CD14-positive monocyte (primary cell): ENCODE measurements at regions not wholly inside any gene's neighbourhood (a gene's known extent, or its start where the extent isn't known, plus 50 kb on each side); places are given as distances from the start of the nearest gene placed in this dataset.

ENCODE experiments used
- DNase-seq, 3 donors: peaks; one replicate each; pipeline ENCODE4 v3.0.0-alpha.2; 2011 to 2022
- H2AFZ ChIP-seq: 2 replicates; pipeline ENCODE4 v1.6.0; 2012; ENCODE audit warnings: mild to moderate bottlenecking, low read depth, low read length, inconsistent platforms; ENCODE audit not compliant: insufficient read depth, poor library complexity, severe bottlenecking
- H3K27ac ChIP-seq, 2 donors: 1 replicate in 1 of 2; 2 replicates in 1 of 2; pipeline ENCODE4 v1.5.1; 2012 to 2013; ENCODE audit warnings: low read length in 2 of 2, control low read depth in 1 of 2, inconsistent platforms in 1 of 2, low read depth in 1 of 2, mild to moderate bottlenecking in 1 of 2
- H3K27me3 ChIP-seq, 2 donors: one replicate each; pipeline versions ENCODE4 v1.6.0 to v1.6.1; 2011 to 2013; ENCODE audit warnings: low read length in 2 of 2; ENCODE audit not compliant: control insufficient read depth in 2 of 2, insufficient read depth in 2 of 2
- H3K36me3 ChIP-seq, 2 donors: replicated peaks in 1 of 2; 1 replicate in 1 of 2; 2 replicates in 1 of 2; pipeline versions ENCODE4 v1.5.1 to v1.6.1; 2012 to 2013; ENCODE audit warnings: low read length in 2 of 2, control low read depth in 1 of 2, inconsistent platforms in 1 of 2, mild to moderate bottlenecking in 1 of 2; ENCODE audit not compliant: insufficient read depth in 2 of 2, control insufficient read depth in 1 of 2
- H3K4me1 ChIP-seq, 2 donors: 1 replicate in 1 of 2; 2 replicates in 1 of 2; pipeline versions ENCODE4 v1.5.1 to v1.6.1; 2012 to 2013; ENCODE audit warnings: low read length in 2 of 2, control low read depth in 1 of 2, inconsistent platforms in 1 of 2, mild to moderate bottlenecking in 1 of 2, moderate library complexity in 1 of 2; ENCODE audit not compliant: insufficient read depth in 2 of 2, control insufficient read depth in 1 of 2
- H3K4me2 ChIP-seq: replicated peaks from 2 replicates; pipeline ENCODE3; 2012; ENCODE audit warnings: low read length, moderate library complexity, mild to moderate bottlenecking; ENCODE audit not compliant: poor library complexity, severe bottlenecking; ENCODE audit errors: extremely low read depth
- H3K4me3 ChIP-seq, 3 experiments: fragments of 200-600 bp in 1 of 3; sonication (generic) in 1 of 3; replicated peaks in 1 of 3; 1 replicate in 2 of 3; 2 replicates in 1 of 3; pipeline ENCODE4 v1.5.1; 2011 to 2013; ENCODE audit warnings: low read length in 3 of 3, mild to moderate bottlenecking in 3 of 3, control low read depth in 2 of 3, low read depth in 2 of 3, inconsistent platforms in 1 of 3, moderate library complexity in 1 of 3
- H3K79me2 ChIP-seq: 2 replicates; pipeline ENCODE4 v1.6.0; 2012; ENCODE audit warnings: mild to moderate bottlenecking, control low read depth, inconsistent platforms, low read length, moderate library complexity; ENCODE audit not compliant: insufficient read depth
- H3K9ac ChIP-seq: 2 replicates; pipeline ENCODE4 v1.6.0; 2017; ENCODE audit warnings: low read length, mild to moderate bottlenecking; ENCODE audit not compliant: insufficient read depth, poor library complexity, severe bottlenecking
- H3K9me3 ChIP-seq, 2 donors: replicated peaks in 1 of 2; 1 replicate in 1 of 2; 2 replicates in 1 of 2; pipeline versions ENCODE4 v1.5.1 to v1.6.1; 2012 to 2013; ENCODE audit warnings: low read length in 2 of 2, control low read depth in 1 of 2; ENCODE audit not compliant: control insufficient read depth in 1 of 2, insufficient read depth in 1 of 2
- H4K20me1 ChIP-seq: 2 replicates; pipeline ENCODE4 v1.6.0; 2012; ENCODE audit warnings: mild to moderate bottlenecking, low read length, control low read depth, moderate library complexity; ENCODE audit not compliant: insufficient read depth
- H3K27ac Mint-ChIP-seq, 7 donors: one replicate each; pipeline ENCODE4 v1.8.0; 2020; ENCODE audit warnings: mild to moderate bottlenecking in 7 of 7, mixed read lengths in 7 of 7, moderate library complexity in 6 of 7, inconsistent platforms in 2 of 7
- H3K27me3 Mint-ChIP-seq, 3 donors: one replicate each; pipeline ENCODE4 v1.8.0; 2021 to 2022; ENCODE audit warnings: low read depth in 3 of 3, mild to moderate bottlenecking in 3 of 3, mixed read lengths in 3 of 3, moderate library complexity in 3 of 3, inconsistent platforms in 1 of 3
- H3K36me3 Mint-ChIP-seq, 2 donors: one replicate each; pipeline ENCODE4 v1.8.0; 2020; ENCODE audit warnings: mixed read lengths in 2 of 2, inconsistent platforms in 1 of 2, mild to moderate bottlenecking in 1 of 2
- H3K4me1 Mint-ChIP-seq: one replicate; pipeline ENCODE4 v1.8.0; 2020; ENCODE audit warnings: mild to moderate bottlenecking, mixed read lengths
- H3K4me3 Mint-ChIP-seq, 2 donors: one replicate each; pipeline ENCODE4 v1.8.0; 2020; ENCODE audit warnings: mild to moderate bottlenecking in 2 of 2, mixed read lengths in 2 of 2, moderate library complexity in 1 of 2
- H3K9me3 Mint-ChIP-seq, 7 donors: one replicate each; pipeline ENCODE4 v1.8.0; 2020 to 2022; ENCODE audit warnings: mixed read lengths in 7 of 7, mild to moderate bottlenecking in 6 of 7, moderate library complexity in 6 of 7, inconsistent platforms in 2 of 7
- CTCF ChIP-seq: fragments of 200-600 bp; IDR thresholded peaks from one replicate; pipeline ENCODE4 v1.8.0; 2022; ENCODE audit warnings: antibody characterized with exemption, mild to moderate bottlenecking
- WGBS: methylation state at CpG from one replicate; pipeline ENCODE4 v1.1.5; 2013; ENCODE audit warnings: missing lambda C conversion rate; ENCODE audit not compliant: insufficient coverage; 5-methylcytosine and 5-hydroxymethylcytosine counted together
- intact Hi-C, 2 donors: fragments of 100-400 bp; cut with micrococcal nuclease; formaldehyde crosslinking; loops; one replicate each; pipeline versions ENCODE4 v1.15.0 to v1.15.1; 2023

- Histone ChIP-seq H3K36me3 (no peaks in the 10 kb centered on the region), H4K20me1 (no peaks in the 10 kb centered on the region), H3K27me3 (no peaks in the 10 kb centered on the region), H3K4me3 (no peak overlapping the region), H3K27ac (no peak overlapping the region), H3K79me2 (no peaks in the 10 kb centered on the region), H3K9ac (no peak overlapping the region), H2AFZ (no peak overlapping the region), H3K4me2 (no peak overlapping the region), H3K9me3 (no peaks in the 10 kb centered on the region), H3K4me1 (no peaks in the 10 kb centered on the region)
- no peaks in the 10 kb centered on the region for H3K36me3 Mint-ChIP-seq
- H3K4me3 Mint-ChIP-seq = no peak overlapping the region
- DNase-seq = no peak
- peaks cover 0 to 4% (median 0%) of the 10 kb centered on the region in 3 donors for H3K27me3 Mint-ChIP-seq
- intact Hi-C loops = no loop called here
- 100% methylated on average over 3 of the region's 4 CpGs for WGBS
- no peaks in the 10 kb centered on the region for H3K9me3 Mint-ChIP-seq
- TF ChIP-seq CTCF = no peak
- no peaks in the 10 kb centered on the region for H3K4me1 Mint-ChIP-seq
- no peak overlapping the region for H3K27ac Mint-ChIP-seq
Observed at GRCh38 chr12:24591079-24591626, 357.7 kb downstream of the BCAT1 start.

GRCh38 chr12:24586293-24586692 is 362.6 kb downstream of the BCAT1 start:
- no peaks in the 10 kb centered on the region for H3K79me2 ChIP-seq
- H3K36me3 ChIP-seq = no peaks in the 10 kb centered on the region
- peaks cover 0 to 3% of the 10 kb centered on the region in 2 donors for H3K36me3 Mint-ChIP-seq
- H3K27ac Mint-ChIP-seq = no peak overlapping the region
- H4K20me1 ChIP-seq = no peaks in the 10 kb centered on the region
- H3K9me3 Mint-ChIP-seq = peaks cover 12 to 17% (median 15%) of the 10 kb centered on the region in 7 donors
- no peak overlapping the region for H3K9ac ChIP-seq
- TF ChIP-seq CTCF = no peak
- H3K4me1 Mint-ChIP-seq = peaks cover 9% of the 10 kb centered on the region
- no peak for DNase-seq
- no peak overlapping the region for H3K4me3 ChIP-seq
- no peak overlapping the region for H3K4me2 ChIP-seq
- no peak overlapping the region for H2AFZ ChIP-seq
- no CpG with 5 or more reads among the region's 2 CpGs for WGBS
- no peak overlapping the region for H3K27ac ChIP-seq
- H3K27me3 ChIP-seq = no peaks in the 10 kb centered on the region
- peaks cover 3 to 6% of the 10 kb centered on the region in 2 donors for H3K4me1 ChIP-seq
- intact Hi-C loops = no loop called here
- H3K27me3 Mint-ChIP-seq = peaks cover 0 to 2% (median 1%) of the 10 kb centered on the region in 3 donors
- no peak overlapping the region for H3K4me3 Mint-ChIP-seq
- H3K9me3 ChIP-seq = peaks cover 4 to 18% of the 10 kb centered on the region in 2 donors
